HCT116 (cell line): ENCODE measurements at regions not wholly inside any gene's neighbourhood (a gene's known extent, or its start where the extent isn't known, plus 50 kb on each side); places are given as distances from the start of the nearest gene placed in this dataset.

ENCODE experiments used
- ATAC-seq: fragments of 200-7000 bp; cut with Tn5 transposase; 2 replicates; pipeline ENCODE4 v1.9.1; 2020; ENCODE audit warnings: mild to moderate bottlenecking, moderate library complexity
- BruUV-seq: library from RNA; stranded (reverse); fragments of 400-500 nt; replicated peaks from 2 replicates; lab custom pipeline; 2021; lab: Mats Ljungman, UMichigan
- CTCF ChIA-PET: fragments of 300-600 bp; sonication (Branson Sonifier 250); formaldehyde crosslinking; loops from one replicate; lab custom pipeline; 2021; ENCODE audit warnings: antibody characterized with exemption; lab: Charles Lee
- POLR2A ChIA-PET: fragments of 300-600, 350-600 bp; sonication (Branson Sonifier 250); formaldehyde crosslinking; loops from one replicate; lab custom pipeline; 2021; ENCODE audit warnings: antibody characterized with exemption; lab: Charles Lee
- RAD21 ChIA-PET, 2 experiments: fragments of 300-600 bp; sonication (Branson Sonifier 250); formaldehyde crosslinking; loops; one replicate each; lab custom pipeline; 2023; ENCODE audit warnings: low total read pairs in 2 of 2; ENCODE audit not compliant: uncharacterized antibody in 2 of 2, unreplicated experiment in 2 of 2, low non-redundant PET in 1 of 2; lab: Charles Lee
- DNase-seq: peaks from one replicate; pipeline ENCODE4 v3.0.0-alpha.2; 2010; ENCODE audit warnings: low read depth, low spot score
- H2AFZ ChIP-seq: fragments of 200-600 bp; shearing (Covaris generic), sonication (generic); 2 replicates; pipeline ENCODE4 v1.6.1; 2017; ENCODE audit warnings: low read depth, mixed run types, mixed read lengths, antibody characterized with exemption, low read length; ENCODE audit not compliant: poor library complexity, severe bottlenecking
- H3K27ac ChIP-seq: 2 replicates; pipeline ENCODE4 v1.5.1; 2012; ENCODE audit warnings: low read depth, low read length
- H3K27me3 ChIP-seq: fragments of 200-600 bp; sonication (generic); 2 replicates; pipeline ENCODE4 v1.6.1; 2016; ENCODE audit warnings: mixed run types, low read length, mixed read lengths; ENCODE audit not compliant: insufficient read depth
- H3K36me3 ChIP-seq, 2 experiments: fragments of 200-500 bp in 1 of 2; fragments of 200-600 bp in 1 of 2; sonication (Bioruptor generic) in 1 of 2; sonication (generic) in 1 of 2; 2 replicates each; pipeline versions ENCODE4 v1.5.1 to v1.6.1; 2014 to 2016; ENCODE audit warnings: low read length in 2 of 2, inconsistent platforms in 1 of 2, mixed read lengths in 1 of 2, mixed run types in 1 of 2; ENCODE audit not compliant: insufficient read depth in 2 of 2, control insufficient read depth in 1 of 2
- H3K4me1 ChIP-seq, 2 experiments: fragments of 200-600 bp in 1 of 2; sonication (generic) in 1 of 2; 2 replicates each; pipeline versions ENCODE4 v1.5.1 to v1.6.1; 2012 to 2017; ENCODE audit warnings: low read length in 2 of 2, inconsistent platforms in 1 of 2, mild to moderate bottlenecking in 1 of 2, mixed read lengths in 1 of 2, mixed run types in 1 of 2, moderate library complexity in 1 of 2; ENCODE audit not compliant: insufficient read depth in 2 of 2, control insufficient read depth in 1 of 2
- H3K4me2 ChIP-seq: fragments of 200-600 bp; sonication (generic); 2 replicates; pipeline ENCODE4 v1.6.1; 2017; ENCODE audit warnings: mixed run types, low read length, mixed read lengths
- H3K4me3 ChIP-seq, 2 experiments: fragments of 200-600 bp in 1 of 2; sonication (generic) in 1 of 2; replicated peaks in 1 of 2; 2 replicates each; pipeline ENCODE4 v1.5.1; 2011 to 2016; ENCODE audit warnings: low read length in 2 of 2, control low read depth in 1 of 2, low read depth in 1 of 2, mild to moderate bottlenecking in 1 of 2, mixed read lengths in 1 of 2, mixed run types in 1 of 2
- H3K79me2 ChIP-seq: fragments of 200-600 bp; sonication (generic); 2 replicates; pipeline ENCODE4 v1.6.1; 2017; ENCODE audit warnings: mild to moderate bottlenecking, mixed run types, low read length, moderate library complexity, mixed read lengths; ENCODE audit not compliant: insufficient read depth
- H3K9ac ChIP-seq: fragments of 200-600 bp; sonication (generic); 2 replicates; pipeline ENCODE4 v1.6.1; 2016; ENCODE audit warnings: low read length, mixed read lengths
- H3K9me2 ChIP-seq: fragments of 200-600 bp; sonication (generic), shearing (Covaris generic); 2 replicates; pipeline ENCODE4 v1.6.1; 2017; ENCODE audit warnings: mixed run types, mild to moderate bottlenecking, moderate library complexity; ENCODE audit not compliant: insufficient read depth
- H3K9me3 ChIP-seq, 2 experiments: fragments of 200-500 bp in 1 of 2; fragments of 200-600 bp in 1 of 2; sonication (Bioruptor generic) in 1 of 2; sonication (generic) in 1 of 2; 2 replicates each; pipeline ENCODE4 v1.6.1; 2014 to 2017; ENCODE audit warnings: low read length in 2 of 2, mixed read lengths in 2 of 2, inconsistent platforms in 1 of 2, low read depth in 1 of 2, mild to moderate bottlenecking in 1 of 2, mixed run types in 1 of 2, moderate library complexity in 1 of 2; ENCODE audit not compliant: control insufficient read depth in 1 of 2, insufficient read depth in 1 of 2
- H4K20me1 ChIP-seq: fragments of 200-600 bp; sonication (generic), shearing (Covaris generic); 2 replicates; pipeline ENCODE4 v1.6.1; 2017; ENCODE audit warnings: mixed run types, mild to moderate bottlenecking, moderate library complexity; ENCODE audit not compliant: insufficient read depth
- CBX3 ChIP-seq: IDR thresholded peaks from 2 replicates; pipeline ENCODE4 v1.6.1; 2012; ENCODE audit warnings: low read depth
- CEBPB ChIP-seq: IDR thresholded peaks from 2 replicates; pipeline ENCODE4 v1.6.1; 2012; ENCODE audit warnings: low read depth
- EGR1 ChIP-seq: IDR thresholded peaks from 2 replicates; pipeline ENCODE4 v1.6.1; 2012; ENCODE audit warnings: low read depth
- ELF1 ChIP-seq: IDR thresholded peaks from 2 replicates; pipeline ENCODE4 v1.6.1; 2012; ENCODE audit warnings: low read depth, borderline replicate concordance
- EZH2 ChIP-seq: fragments of 200-600 bp; sonication (generic); IDR thresholded peaks from 2 replicates; pipeline ENCODE4 v1.6.1; 2017; ENCODE audit warnings: antibody characterized with exemption, mixed run types
- EZH2phosphoT487 ChIP-seq: fragments of 200-600 bp; IDR thresholded peaks from 2 replicates; pipeline ENCODE4 v1.6.1; 2018; ENCODE audit warnings: antibody characterized with exemption, borderline replicate concordance
- FOSL1 ChIP-seq: IDR thresholded peaks from 2 replicates; pipeline ENCODE4 v1.6.1; 2012; ENCODE audit warnings: low read depth
- POLR2A ChIP-seq: IDR thresholded peaks from 2 replicates; pipeline ENCODE4 v1.7.0; 2011; ENCODE audit warnings: borderline replicate concordance; ENCODE audit not compliant: insufficient read depth, insufficient read length; ENCODE audit errors: extremely low read depth
- POLR2AphosphoS5 ChIP-seq: IDR thresholded peaks from 2 replicates; pipeline ENCODE4 v1.6.1; 2011; ENCODE audit warnings: mild to moderate bottlenecking, low read depth, low read length, moderate library complexity
- RAD21 ChIP-seq: IDR thresholded peaks from 2 replicates; pipeline ENCODE4 v1.6.1; 2012; ENCODE audit warnings: low read depth, mild to moderate bottlenecking
- SIN3A ChIP-seq: IDR thresholded peaks from 2 replicates; pipeline ENCODE4 v1.6.1; 2012; ENCODE audit warnings: low read depth
- SP1 ChIP-seq: IDR thresholded peaks from 2 replicates; pipeline ENCODE4 v1.6.1; 2012; ENCODE audit warnings: low read depth
- TCF7L2 ChIP-seq: IDR thresholded peaks from 2 replicates; pipeline ENCODE4 v1.7.0; 2011; ENCODE audit warnings: borderline replicate concordance, inconsistent platforms; ENCODE audit not compliant: insufficient read depth, insufficient read length; ENCODE audit errors: extremely low read depth
- ZFX ChIP-seq: fragments of 450-650 bp; IDR thresholded peaks from 2 replicates; pipeline ENCODE4 v1.6.1; 2017
- intact Hi-C: fragments of 100-400 bp; cut with micrococcal nuclease; formaldehyde crosslinking; loops from 2 replicates; pipeline ENCODE4 v1.10.0; 2022
- TF ChIP-seq, protein P1 (sequence below), 3 experiments: fragments of 200-600 bp in 1 of 3; sonication (generic) in 1 of 3; IDR thresholded peaks in 2 of 3; conservative IDR thresholded peaks in 1 of 3; 2 replicates each; pipeline ENCODE4 v1.5.1; 2012 to 2017; ENCODE audit warnings: low read depth in 2 of 3, low read length in 2 of 3, antibody characterized with exemption in 1 of 3, borderline replicate concordance in 1 of 3, control low read depth in 1 of 3, mild to moderate bottlenecking in 1 of 3, mixed read lengths in 1 of 3, mixed run types in 1 of 3, moderate library complexity in 1 of 3; ENCODE audit not compliant: insufficient read depth in 1 of 3
- TF ChIP-seq, protein P2 (sequence below): IDR thresholded peaks from 2 replicates; pipeline ENCODE4 v1.6.1; 2012
- TF ChIP-seq, protein P3 (sequence below): IDR thresholded peaks from 2 replicates; pipeline ENCODE4 v1.6.1; 2012
- TF ChIP-seq, protein P4 (sequence below): IDR thresholded peaks from 2 replicates; pipeline ENCODE4 v1.6.1; 2011; ENCODE audit warnings: mild to moderate bottlenecking, low read length, moderate library complexity; ENCODE audit not compliant: insufficient replicate concordance; ENCODE audit errors: extremely low read depth

DNA sequence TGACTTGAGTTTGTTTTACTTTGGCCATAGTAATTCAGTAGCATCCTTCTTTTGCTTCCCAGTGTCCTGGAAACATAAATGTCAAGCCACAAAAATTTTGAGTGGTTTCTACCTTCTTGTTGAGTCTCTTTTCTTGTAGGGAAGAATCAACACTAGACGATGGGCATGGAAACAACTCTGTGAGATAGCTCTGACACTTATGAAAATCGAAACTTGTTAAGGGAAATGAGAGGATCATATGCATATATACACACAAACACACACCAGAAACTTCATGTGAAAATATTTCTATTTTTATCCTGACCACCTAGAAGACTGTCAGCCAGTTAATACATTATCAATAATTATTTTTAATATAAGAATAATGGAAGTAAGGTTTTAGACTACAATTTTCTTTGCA, 1247.3 kb upstream of the FLRT2 start:
- Histone ChIP-seq H3K79me2 (no peaks in the 10 kb centered on the region), H3K9me3 (peaks cover 3 to 10% of the 10 kb centered on the region in 2 experiments; a peak in 1 of 4 replicates), H3K4me2 (no peak overlapping the region), H2AFZ (no peak overlapping the region), H3K4me3 (no peak overlapping the region), H3K4me1 (no peaks in the 10 kb centered on the region), H3K27ac (no peak overlapping the region), H3K9me2 (no peaks in the 10 kb centered on the region), H3K36me3 (no peaks in the 10 kb centered on the region), H4K20me1 (no peaks in the 10 kb centered on the region), H3K27me3 (no peaks in the 10 kb centered on the region), H3K9ac (no peak overlapping the region)
- TF ChIP-seq POLR2A (no peak), CEBPB (no peak), EGR1 (no peak), POLR2AphosphoS5 (no peak), RAD21 (no peak), FOSL1 (no peak), SIN3A (no peak), ZFX (no peak), CBX3 (no peak), ELF1 (no peak), EZH2phosphoT487 (no peak), SP1 (no peak), EZH2 (no peak), TCF7L2 (no peak)
- TF ChIP-seq, protein P1, sequence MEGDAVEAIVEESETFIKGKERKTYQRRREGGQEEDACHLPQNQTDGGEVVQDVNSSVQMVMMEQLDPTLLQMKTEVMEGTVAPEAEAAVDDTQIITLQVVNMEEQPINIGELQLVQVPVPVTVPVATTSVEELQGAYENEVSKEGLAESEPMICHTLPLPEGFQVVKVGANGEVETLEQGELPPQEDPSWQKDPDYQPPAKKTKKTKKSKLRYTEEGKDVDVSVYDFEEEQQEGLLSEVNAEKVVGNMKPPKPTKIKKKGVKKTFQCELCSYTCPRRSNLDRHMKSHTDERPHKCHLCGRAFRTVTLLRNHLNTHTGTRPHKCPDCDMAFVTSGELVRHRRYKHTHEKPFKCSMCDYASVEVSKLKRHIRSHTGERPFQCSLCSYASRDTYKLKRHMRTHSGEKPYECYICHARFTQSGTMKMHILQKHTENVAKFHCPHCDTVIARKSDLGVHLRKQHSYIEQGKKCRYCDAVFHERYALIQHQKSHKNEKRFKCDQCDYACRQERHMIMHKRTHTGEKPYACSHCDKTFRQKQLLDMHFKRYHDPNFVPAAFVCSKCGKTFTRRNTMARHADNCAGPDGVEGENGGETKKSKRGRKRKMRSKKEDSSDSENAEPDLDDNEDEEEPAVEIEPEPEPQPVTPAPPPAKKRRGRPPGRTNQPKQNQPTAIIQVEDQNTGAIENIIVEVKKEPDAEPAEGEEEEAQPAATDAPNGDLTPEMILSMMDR (IDR thresholded peaks at IDR 0.05 in 2 of 3, conservative IDR thresholded peaks at IDR 0.05 in 1 of 3; ENCODE audit: borderline replicate concordance in 1 of 3, insufficient read depth in 1 of 3, low read depth in 2 of 3, low read length in 2 of 3), result no peak
- TF ChIP-seq, protein P2, sequence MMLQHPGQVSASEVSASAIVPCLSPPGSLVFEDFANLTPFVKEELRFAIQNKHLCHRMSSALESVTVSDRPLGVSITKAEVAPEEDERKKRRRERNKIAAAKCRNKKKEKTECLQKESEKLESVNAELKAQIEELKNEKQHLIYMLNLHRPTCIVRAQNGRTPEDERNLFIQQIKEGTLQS, result no peak
- TF ChIP-seq, protein P3, sequence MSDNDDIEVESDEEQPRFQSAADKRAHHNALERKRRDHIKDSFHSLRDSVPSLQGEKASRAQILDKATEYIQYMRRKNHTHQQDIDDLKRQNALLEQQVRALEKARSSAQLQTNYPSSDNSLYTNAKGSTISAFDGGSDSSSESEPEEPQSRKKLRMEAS, result no peak
- TF ChIP-seq, protein P4, sequence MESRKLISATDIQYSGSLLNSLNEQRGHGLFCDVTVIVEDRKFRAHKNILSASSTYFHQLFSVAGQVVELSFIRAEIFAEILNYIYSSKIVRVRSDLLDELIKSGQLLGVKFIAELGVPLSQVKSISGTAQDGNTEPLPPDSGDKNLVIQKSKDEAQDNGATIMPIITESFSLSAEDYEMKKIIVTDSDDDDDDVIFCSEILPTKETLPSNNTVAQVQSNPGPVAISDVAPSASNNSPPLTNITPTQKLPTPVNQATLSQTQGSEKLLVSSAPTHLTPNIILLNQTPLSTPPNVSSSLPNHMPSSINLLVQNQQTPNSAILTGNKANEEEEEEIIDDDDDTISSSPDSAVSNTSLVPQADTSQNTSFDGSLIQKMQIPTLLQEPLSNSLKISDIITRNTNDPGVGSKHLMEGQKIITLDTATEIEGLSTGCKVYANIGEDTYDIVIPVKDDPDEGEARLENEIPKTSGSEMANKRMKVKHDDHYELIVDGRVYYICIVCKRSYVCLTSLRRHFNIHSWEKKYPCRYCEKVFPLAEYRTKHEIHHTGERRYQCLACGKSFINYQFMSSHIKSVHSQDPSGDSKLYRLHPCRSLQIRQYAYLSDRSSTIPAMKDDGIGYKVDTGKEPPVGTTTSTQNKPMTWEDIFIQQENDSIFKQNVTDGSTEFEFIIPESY, result no peak
- ATAC-seq (no peak), DNase-seq (no peak)
- ChIA-PET POLR2A (no interaction called here), RAD21 (no interaction called here), CTCF (no interaction called here)
- intact Hi-C loops, result no loop called here
- BruUV-seq, result no TSS peak
